Nephron (organoid): ENCODE measurements at regions not wholly inside any gene's neighbourhood (a gene's known extent, or its start where the extent isn't known, plus 50 kb on each side); places are given as distances from the start of the nearest gene placed in this dataset.

ENCODE experiments used
- H3K27ac Mint-ChIP-seq, 3 experiments: 2 replicates each; pipeline ENCODE4 v1.8.0; 2020; ENCODE audit warnings: mixed read lengths in 3 of 3, mild to moderate bottlenecking in 2 of 3, moderate library complexity in 1 of 3
- H3K27me3 Mint-ChIP-seq: 2 replicates; pipeline ENCODE4 v1.8.0; 2021; ENCODE audit warnings: low read depth, mild to moderate bottlenecking, moderate library complexity, mixed read lengths
- H3K36me3 Mint-ChIP-seq: 2 replicates; pipeline ENCODE4 v1.8.0; 2020; ENCODE audit warnings: low read depth, mixed read lengths
- H3K4me1 Mint-ChIP-seq: 2 replicates; pipeline ENCODE4 v1.8.0; 2020; ENCODE audit warnings: mixed read lengths
- H3K4me3 Mint-ChIP-seq, 3 experiments: 2 replicates each; pipeline ENCODE4 v1.8.0; 2020; ENCODE audit warnings: mild to moderate bottlenecking in 3 of 3, mixed read lengths in 3 of 3, moderate library complexity in 2 of 3
- H3K9me3 Mint-ChIP-seq: 2 replicates; pipeline ENCODE4 v1.8.0; 2020; ENCODE audit warnings: mixed read lengths
- TF ChIP-seq, protein P1 (sequence below), 3 experiments: fragments of 200-600 bp; sonication (generic); IDR thresholded peaks; one replicate each; pipeline ENCODE4 v1.5.0; 2021; ENCODE audit warnings: antibody characterized with exemption in 3 of 3; ENCODE audit not compliant: unreplicated experiment in 3 of 3

GRCh38 chr1:157274698-157275534 is 136.7 kb upstream of the ETV3 start:
- no peak overlapping the region for H3K27ac Mint-ChIP-seq
- no peak overlapping the region for H3K4me3 Mint-ChIP-seq
- H3K27me3 Mint-ChIP-seq = peaks cover 4% of the 10 kb centered on the region
- H3K36me3 Mint-ChIP-seq = no peaks in the 10 kb centered on the region
- no peaks in the 10 kb centered on the region for H3K4me1 Mint-ChIP-seq
- TF ChIP-seq, protein P1, sequence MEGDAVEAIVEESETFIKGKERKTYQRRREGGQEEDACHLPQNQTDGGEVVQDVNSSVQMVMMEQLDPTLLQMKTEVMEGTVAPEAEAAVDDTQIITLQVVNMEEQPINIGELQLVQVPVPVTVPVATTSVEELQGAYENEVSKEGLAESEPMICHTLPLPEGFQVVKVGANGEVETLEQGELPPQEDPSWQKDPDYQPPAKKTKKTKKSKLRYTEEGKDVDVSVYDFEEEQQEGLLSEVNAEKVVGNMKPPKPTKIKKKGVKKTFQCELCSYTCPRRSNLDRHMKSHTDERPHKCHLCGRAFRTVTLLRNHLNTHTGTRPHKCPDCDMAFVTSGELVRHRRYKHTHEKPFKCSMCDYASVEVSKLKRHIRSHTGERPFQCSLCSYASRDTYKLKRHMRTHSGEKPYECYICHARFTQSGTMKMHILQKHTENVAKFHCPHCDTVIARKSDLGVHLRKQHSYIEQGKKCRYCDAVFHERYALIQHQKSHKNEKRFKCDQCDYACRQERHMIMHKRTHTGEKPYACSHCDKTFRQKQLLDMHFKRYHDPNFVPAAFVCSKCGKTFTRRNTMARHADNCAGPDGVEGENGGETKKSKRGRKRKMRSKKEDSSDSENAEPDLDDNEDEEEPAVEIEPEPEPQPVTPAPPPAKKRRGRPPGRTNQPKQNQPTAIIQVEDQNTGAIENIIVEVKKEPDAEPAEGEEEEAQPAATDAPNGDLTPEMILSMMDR (IDR thresholded peaks at IDR 0.05; ENCODE audit: unreplicated experiment in 3 of 3) = no peak
- H3K9me3 Mint-ChIP-seq = no peaks in the 10 kb centered on the region

DNA sequence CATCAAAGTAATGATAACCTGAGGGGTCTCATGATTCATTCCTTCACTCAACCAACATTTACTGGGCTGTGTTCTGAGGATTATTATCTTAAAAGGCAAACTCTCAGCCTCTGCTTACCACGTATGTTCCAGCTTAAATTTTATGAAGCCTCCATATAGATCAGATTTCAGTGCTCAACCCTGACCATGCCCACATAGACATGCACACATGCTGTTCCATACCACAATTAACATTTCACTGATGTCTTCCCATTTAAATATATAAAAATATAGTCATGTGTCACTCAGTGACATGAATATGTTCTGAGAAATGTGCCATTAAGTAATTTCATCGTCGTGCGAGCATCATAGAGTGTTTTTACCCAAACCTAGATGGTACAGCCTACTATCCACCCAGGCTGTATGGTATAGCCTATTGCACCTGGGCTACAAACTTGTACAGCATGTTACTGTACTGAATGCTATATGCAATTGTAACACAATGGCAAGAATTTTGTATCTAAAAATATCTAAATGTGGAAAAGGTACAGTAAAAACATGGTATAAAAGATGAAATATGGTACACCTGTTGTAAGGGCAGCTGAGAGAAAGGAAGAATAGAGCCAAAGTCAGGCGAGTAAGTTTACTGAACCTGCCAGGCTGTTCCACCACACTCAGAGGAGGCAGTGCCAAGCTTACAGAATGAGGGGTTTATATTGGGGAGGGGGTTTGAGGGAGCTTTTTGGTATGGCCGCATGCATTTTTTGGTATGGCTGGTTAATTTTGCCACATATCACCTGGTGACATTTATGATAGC is 134.7 kb upstream of the ETV3 start:
- peaks cover 12% of the 10 kb centered on the region for H3K27me3 Mint-ChIP-seq
- H3K36me3 Mint-ChIP-seq = no peaks in the 10 kb centered on the region
- H3K27ac Mint-ChIP-seq = no peak overlapping the region
- H3K9me3 Mint-ChIP-seq = no peaks in the 10 kb centered on the region
- H3K4me1 Mint-ChIP-seq = no peaks in the 10 kb centered on the region
- TF ChIP-seq, protein P1 (IDR thresholded peaks at IDR 0.05; ENCODE audit: unreplicated experiment in 3 of 3) = no peak
- no peak overlapping the region for H3K4me3 Mint-ChIP-seq

DNA sequence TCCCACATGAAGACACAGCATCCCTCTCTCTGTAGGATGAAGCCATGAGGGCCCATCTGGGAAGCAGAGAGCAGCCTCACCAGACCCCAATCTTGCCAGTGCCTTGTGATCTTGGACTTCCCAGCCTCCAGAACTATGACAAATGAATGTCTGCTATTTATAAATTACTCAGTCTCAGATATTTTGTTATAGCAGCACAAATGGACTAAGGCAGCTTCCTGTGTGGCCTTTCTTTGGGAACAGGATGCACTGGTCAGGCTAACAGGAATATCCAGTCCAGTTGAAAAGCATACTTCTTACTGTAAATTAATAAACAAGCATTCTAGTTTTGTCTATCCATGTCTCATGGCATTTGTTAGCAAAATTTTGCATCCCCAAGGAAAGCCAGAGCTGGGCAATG is 134.1 kb upstream of the ETV3 start:
- Mint-ChIP-seq H3K9me3 (no peaks in the 10 kb centered on the region), H3K27me3 (peaks cover 18% of the 10 kb centered on the region), H3K4me1 (no peaks in the 10 kb centered on the region), H3K27ac (no peak overlapping the region), H3K4me3 (no peak overlapping the region), H3K36me3 (no peaks in the 10 kb centered on the region)
- TF ChIP-seq, protein P1 (IDR thresholded peaks at IDR 0.05; ENCODE audit: unreplicated experiment in 3 of 3) = no peak

DNA sequence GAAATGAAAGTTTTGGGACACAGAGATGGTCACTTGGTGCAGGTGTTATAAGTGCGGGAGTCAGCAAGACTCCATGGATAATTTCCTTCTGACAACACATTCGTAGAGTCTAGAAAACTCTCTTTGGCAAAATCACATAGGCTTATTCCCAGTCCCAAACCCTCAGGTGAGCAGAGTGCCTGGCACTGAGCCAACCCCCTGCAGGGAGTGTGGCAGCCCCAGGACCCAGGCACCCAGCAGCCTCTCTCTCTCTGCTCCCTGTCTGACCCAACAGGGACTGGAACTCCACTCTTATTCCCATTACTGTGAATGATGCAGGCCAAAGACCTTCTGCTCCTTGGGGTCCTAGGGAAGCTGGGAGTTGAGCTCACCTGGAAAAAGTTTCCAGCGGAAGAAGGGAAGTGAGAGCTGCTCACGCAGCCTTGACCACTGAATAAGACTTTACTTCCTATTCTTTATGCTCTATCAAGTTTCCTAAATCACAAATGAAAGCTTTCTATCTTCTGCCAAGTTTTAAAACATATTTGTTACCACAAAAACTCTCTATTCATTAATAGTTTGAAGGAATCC is 132.6 kb upstream of the ETV3 start:
- H3K4me3 Mint-ChIP-seq = no peak overlapping the region
- no peaks in the 10 kb centered on the region for H3K9me3 Mint-ChIP-seq
- H3K27ac Mint-ChIP-seq = no peak overlapping the region
- H3K27me3 Mint-ChIP-seq = peaks cover 26% of the 10 kb centered on the region
- no peaks in the 10 kb centered on the region for H3K36me3 Mint-ChIP-seq
- H3K4me1 Mint-ChIP-seq = no peaks in the 10 kb centered on the region
- TF ChIP-seq, protein P1 (IDR thresholded peaks at IDR 0.05; ENCODE audit: unreplicated experiment in 3 of 3) = no peak

DNA sequence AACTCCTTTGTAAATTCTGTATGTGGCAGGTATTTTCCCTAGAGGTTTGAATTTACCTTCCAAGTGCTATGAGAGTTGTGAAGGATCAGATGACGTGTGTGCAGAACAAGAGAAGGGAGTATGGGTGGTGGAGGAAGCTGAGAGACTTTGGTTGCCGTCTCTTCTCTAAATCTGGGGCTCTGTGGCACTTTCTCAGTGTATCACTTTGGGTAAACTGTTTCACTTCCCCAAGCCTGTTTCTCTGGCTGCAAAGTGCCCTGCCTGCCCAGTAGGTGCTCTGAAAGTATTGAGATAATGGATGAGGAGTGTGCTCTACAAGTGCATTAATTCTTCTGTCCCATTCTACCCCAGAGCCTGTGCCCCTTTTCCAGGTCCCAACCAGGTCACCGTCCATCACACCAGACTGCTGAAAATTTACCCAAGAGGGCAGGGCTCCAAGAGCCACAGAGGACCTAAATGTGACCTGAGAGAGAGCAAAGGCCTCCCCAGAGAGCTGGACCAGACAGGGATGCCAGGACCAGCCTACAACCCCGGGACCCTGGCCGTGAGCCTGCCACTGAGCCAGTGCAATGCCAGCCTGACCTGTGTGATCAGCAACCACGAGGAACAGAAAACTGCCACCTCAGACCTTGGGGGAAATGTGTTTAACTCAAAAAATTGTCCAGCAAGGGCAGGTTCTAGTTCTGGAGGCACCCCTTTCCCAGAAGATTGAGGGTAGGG is 131.6 kb upstream of the ETV3 start:
- Mint-ChIP-seq H3K27me3 (peaks cover 26% of the 10 kb centered on the region), H3K4me3 (no peak overlapping the region), H3K36me3 (no peaks in the 10 kb centered on the region), H3K9me3 (no peaks in the 10 kb centered on the region), H3K27ac (no peak overlapping the region), H3K4me1 (no peaks in the 10 kb centered on the region)
- TF ChIP-seq, protein P1 (IDR thresholded peaks at IDR 0.05; ENCODE audit: unreplicated experiment in 3 of 3) = no peak
